ENCODE measurements at regions not wholly inside any gene's neighbourhood (a gene's known extent, or its start where the extent isn't known, plus 50 kb on each side); places are given as distances from the start of the nearest gene placed in this dataset.
"Not testable (repeated sequence)": the region's sequence is repeated elsewhere in the genome, so short reads cannot be mapped to it uniquely, and the experiment has no call there.

- intact Hi-C loops (cut with DNase I): loop anchor here in 1 of 2 donors (5.0 kb wide), 1 partner anchor 519 kb away; no protein-coding TSS in a partner anchor
Measured at GRCh38 chr5:136766456-136766855, 401.1 kb upstream of the TRPC7 start.

GRCh38 chr5:136764601-136765000 lies 399.3 kb upstream of the TRPC7 start:
- intact Hi-C loops (cut with DNase I): no loop called here
- DNase-seq: no peak
- ATAC-seq: no peak

More at GRCh38 chr5:136766456-136766855, 401.1 kb upstream of the TRPC7 start:
- no peak for DNase-seq
- ATAC-seq: no peak

- DNase-seq: no peak
- intact Hi-C loops (cut with DNase I): no loop called here
- ATAC-seq: no peak
Measured at GRCh38 chr5:136763548-136763947, 398.2 kb upstream of the TRPC7 start.

GRCh38 chr5:136754216-136754615 lies 388.9 kb upstream of the TRPC7 start:
- intact Hi-C loops (cut with DNase I): no loop called here
- ATAC-seq: no peak
- DNase-seq: no peak

GRCh38 chr5:136750224-136750862 lies 385.0 kb upstream of the TRPC7 start:
- ATAC-seq (no peak), DNase-seq (no peak)
- intact Hi-C loops (cut with DNase I): no loop called here

GRCh38 chr5:136749016-136749415 lies 383.7 kb upstream of the TRPC7 start:
- intact Hi-C loops (cut with DNase I): no loop called here
- DNase-seq (no peak), ATAC-seq (no peak)

GRCh38 chr5:136743052-136743451 lies 377.7 kb upstream of the TRPC7 start:
- intact Hi-C loops (cut with DNase I): no loop called here
- DNase-seq (no peak), ATAC-seq (no peak)

GRCh38 chr5:136740228-136740627 lies 374.9 kb upstream of the TRPC7 start:
- DNase-seq (no peak), ATAC-seq (no peak)
- intact Hi-C loops (cut with DNase I): no loop called here

GRCh38 chr5:136739271-136739670 lies 373.9 kb upstream of the TRPC7 start:
- ATAC-seq; DNase-seq; intact Hi-C loops (cut with DNase I): not testable (repeated sequence)

- no peak for ATAC-seq
- DNase-seq: no peak
- intact Hi-C loops (cut with DNase I): no loop called here
Measured at GRCh38 chr5:136738829-136739228, 373.5 kb upstream of the TRPC7 start.

- intact Hi-C loops (cut with DNase I): no loop called here
- no peak for DNase-seq
- ATAC-seq: no peak
Measured at GRCh38 chr5:136736021-136736420, 370.7 kb upstream of the TRPC7 start.

- intact Hi-C loops (cut with DNase I); DNase-seq; ATAC-seq: not testable (repeated sequence)
Measured at GRCh38 chr5:136735611-136736010, 370.3 kb upstream of the TRPC7 start.

GRCh38 chr5:136734628-136735027 lies 369.3 kb upstream of the TRPC7 start:
- ATAC-seq: no peak
- intact Hi-C loops (cut with DNase I): no loop called here
- no peak for DNase-seq

GRCh38 chr5:136732751-136733150 lies 367.4 kb upstream of the TRPC7 start:
- no peak for ATAC-seq
- intact Hi-C loops (cut with DNase I): no loop called here

GRCh38 chr5:136731241-136731900 lies 366.0 kb upstream of the TRPC7 start:
- DNase-seq (no peak), ATAC-seq (no peak)
- intact Hi-C loops (cut with DNase I): no loop called here

More at GRCh38 chr5:136732751-136733150, 367.4 kb upstream of the TRPC7 start:
- DNase-seq: no peak

- ATAC-seq: no peak
- DNase-seq: no peak
- intact Hi-C loops (cut with DNase I): no loop called here
Measured at GRCh38 chr5:136730426-136730825, 365.1 kb upstream of the TRPC7 start.

GRCh38 chr5:136729901-136730355 lies 364.6 kb upstream of the TRPC7 start:
- DNase-seq (no peak), ATAC-seq (peak in 1 of 2 donors; percentile 17)
- intact Hi-C loops (cut with DNase I): no loop called here

GRCh38 chr5:136726506-136726905 lies 361.2 kb upstream of the TRPC7 start:
- DNase-seq: no peak
- intact Hi-C loops (cut with DNase I): no loop called here
- ATAC-seq: no peak

GRCh38 chr5:136724161-136724560 lies 358.8 kb upstream of the TRPC7 start:
- ATAC-seq: no peak
- intact Hi-C loops (cut with DNase I): no loop called here
- no peak for DNase-seq

- ATAC-seq: no peak
- DNase-seq: no peak
- intact Hi-C loops (cut with DNase I): no loop called here
Measured at GRCh38 chr5:136722581-136722980, 357.2 kb upstream of the TRPC7 start.

- DNase-seq (no peak), ATAC-seq (no peak)
- intact Hi-C loops (cut with DNase I): no loop called here
Measured at GRCh38 chr5:136722086-136722485, 356.7 kb upstream of the TRPC7 start.

All from left cardiac atrium (tissue), 4 donors.